HepG2 (cell line): ENCODE measurements at regions not wholly inside any gene's neighbourhood (a gene's known extent, or its start where the extent isn't known, plus 50 kb on each side); places are given as distances from the start of the nearest gene placed in this dataset.
A peak's percentile ranks its signal among the peaks of the same experiment; 100 is the strongest.

ENCODE experiments used
- EEA1 ChIP-seq: sonication (generic); formaldehyde crosslinking; IDR thresholded peaks from 2 replicates; pipeline ENCODE4 v1.5.1; 2020; ENCODE audit warnings: mild to moderate bottlenecking, missing genetic modification reagents, borderline replicate concordance
- GATAD2A ChIP-seq: IDR thresholded peaks from 2 replicates; pipeline ENCODE4 v1.6.1; 2016
- GMEB1 ChIP-seq: sonication (generic); formaldehyde crosslinking; IDR thresholded peaks from 2 replicates; pipeline ENCODE4 v1.5.1; 2020; ENCODE audit warnings: missing genetic modification reagents, mild to moderate bottlenecking, borderline replicate concordance
- HIVEP1 ChIP-seq: sonication (generic); formaldehyde crosslinking; IDR thresholded peaks from 2 replicates; pipeline ENCODE4 v1.4.0; 2020; ENCODE audit warnings: mild to moderate bottlenecking, missing genetic modification reagents
- IKZF4 ChIP-seq: sonication (generic); formaldehyde crosslinking; IDR thresholded peaks from 2 replicates; pipeline ENCODE4 v1.5.1; 2020; ENCODE audit warnings: borderline replicate concordance, mild to moderate bottlenecking, low read depth, missing genetic modification reagents; ENCODE audit errors: not compliant biosample characterization
- KAT2B ChIP-seq: fragments of 150-350 bp; IDR thresholded peaks from 2 replicates; pipeline ENCODE4 v1.6.1; 2014; ENCODE audit warnings: low read depth, low read length, borderline replicate concordance
- KMT2B ChIP-seq: IDR thresholded peaks from 2 replicates; pipeline ENCODE4 v1.6.1; 2016; ENCODE audit warnings: missing genetic modification reagents, missing compliant biosample characterization
- MAZ ChIP-seq, 2 experiments: sonication (generic) in 1 of 2; formaldehyde crosslinking in 1 of 2; IDR thresholded peaks; 2 replicates each; pipeline versions ENCODE4 v1.5.0 to v1.6.1; 2012 to 2020; ENCODE audit warnings: low read depth in 2 of 2, mild to moderate bottlenecking in 2 of 2, borderline replicate concordance in 1 of 2, improper control_type of control experiment in 1 of 2, low read length in 1 of 2, missing genetic modification reagents in 1 of 2, moderate library complexity in 1 of 2
- MEIS2 ChIP-seq: sonication (generic); formaldehyde crosslinking; IDR thresholded peaks from 2 replicates; pipeline ENCODE4 v1.9.0; 2021; ENCODE audit warnings: mild to moderate bottlenecking, missing genetic modification reagents
- MXD4 ChIP-seq: IDR thresholded peaks from 2 replicates; pipeline ENCODE4 v1.6.1; 2016; ENCODE audit warnings: mild to moderate bottlenecking, missing biosample characterization, missing genetic modification reagents
- NFKB2 ChIP-seq: sonication (generic); formaldehyde crosslinking; IDR thresholded peaks from 2 replicates; pipeline ENCODE4 v1.4.0; 2020; ENCODE audit warnings: missing genetic modification reagents, borderline replicate concordance
- NRL ChIP-seq: sonication (generic); formaldehyde crosslinking; IDR thresholded peaks from 2 replicates; pipeline ENCODE4 v1.5.0; 2020; ENCODE audit warnings: missing genetic modification reagents, mild to moderate bottlenecking, moderate library complexity, borderline replicate concordance
- RBAK ChIP-seq: sonication (generic); formaldehyde crosslinking; IDR thresholded peaks from 2 replicates; pipeline ENCODE4 v1.5.1; 2020; ENCODE audit warnings: mild to moderate bottlenecking, missing genetic modification reagents
- RCOR2 ChIP-seq: IDR thresholded peaks from 2 replicates; pipeline ENCODE4 v1.6.1; 2016; ENCODE audit warnings: missing biosample characterization, missing genetic modification reagents
- SP1 ChIP-seq, 2 experiments: fragments of 450-650 bp in 1 of 2; sonication (generic) in 1 of 2; formaldehyde crosslinking in 1 of 2; IDR thresholded peaks; 2 replicates each; pipeline versions ENCODE4 v1.4.0 to v1.6.1; 2016 to 2020; ENCODE audit warnings: missing genetic modification reagents in 1 of 2
- WIZ ChIP-seq: sonication (generic); formaldehyde crosslinking; IDR thresholded peaks from 2 replicates; pipeline ENCODE4 v1.5.1; 2020; ENCODE audit warnings: mild to moderate bottlenecking, missing genetic modification reagents
- ZIK1 ChIP-seq: sonication (generic); formaldehyde crosslinking; IDR thresholded peaks from 2 replicates; pipeline ENCODE4 v1.5.0; 2020; ENCODE audit warnings: mild to moderate bottlenecking, low read depth, missing genetic modification reagents, borderline replicate concordance
- ZNF234 ChIP-seq: sonication (generic); formaldehyde crosslinking; conservative IDR thresholded peaks from 2 replicates; pipeline ENCODE4 v1.5.1; 2020; ENCODE audit warnings: mild to moderate bottlenecking, missing genetic modification reagents
- ZNF318 ChIP-seq: sonication (generic); formaldehyde crosslinking; IDR thresholded peaks from 2 replicates; pipeline ENCODE4 v1.4.0; 2020; ENCODE audit warnings: mild to moderate bottlenecking, missing genetic modification reagents
- ZNF784 ChIP-seq: sonication (generic); formaldehyde crosslinking; IDR thresholded peaks from 2 replicates; pipeline ENCODE4 v1.5.1; 2020; ENCODE audit warnings: missing genetic modification reagents, mild to moderate bottlenecking, borderline replicate concordance

- no peak for TF ChIP-seq GMEB1 (CRISPR knock-in tag)
- no peak for TF ChIP-seq HIVEP1 (CRISPR knock-in tag)
- TF ChIP-seq NRL (CRISPR knock-in tag) = no peak
- no peak for TF ChIP-seq SP1 (IDR thresholded peaks at IDR 0.05)
- TF ChIP-seq SP1 (CRISPR knock-in tag; IDR thresholded peaks at IDR 0.05) = no peak
- TF ChIP-seq ZNF784 (CRISPR knock-in tag) = no peak
- TF ChIP-seq EEA1 (CRISPR knock-in tag) = no peak
- no peak for TF ChIP-seq RBAK
- TF ChIP-seq WIZ (CRISPR knock-in tag) = no peak
- TF ChIP-seq ZNF234 = no peak
- no peak for TF ChIP-seq KAT2B
- TF ChIP-seq RCOR2 (CRISPR knock-in tag) = no peak
- TF ChIP-seq GATAD2A (CRISPR knock-in tag) = 0 out of 2 replicates have a peak, but pooled peaks have one; percentile 45
- no peak for TF ChIP-seq IKZF4 (CRISPR knock-in tag)
- no peak for TF ChIP-seq ZIK1
- no peak for TF ChIP-seq MAZ (IDR thresholded peaks at IDR 0.05; ENCODE audit: borderline replicate concordance, low read depth, low read length)
- no peak for TF ChIP-seq MAZ (CRISPR knock-in tag; IDR thresholded peaks at IDR 0.05; ENCODE audit: low read depth)
- no peak for TF ChIP-seq MXD4 (CRISPR knock-in tag)
- no peak for TF ChIP-seq ZNF318 (CRISPR knock-in tag)
- TF ChIP-seq MEIS2 (CRISPR knock-in tag) = no peak
- TF ChIP-seq NFKB2 (CRISPR knock-in tag) = no peak
- TF ChIP-seq KMT2B (CRISPR knock-in tag) = no peak
These were observed 371.4 kb upstream of the BOD1L1 start (continued) for GRCh38 chr4:13998850-13999445.
